Caco-2 (cell line): ENCODE measurements at regions not wholly inside any gene's neighbourhood (a gene's known extent, or its start where the extent isn't known, plus 50 kb on each side); places are given as distances from the start of the nearest gene placed in this dataset.

Experiments used
- BruUV-seq: library from RNA; stranded (reverse); fragments of 400-500 nt; replicated peaks from 2 replicates; lab custom pipeline; 2021; lab: Mats Ljungman, UMichigan
- CTCF ChIA-PET: fragments of 300-600 bp; sonication (Branson Sonifier 250); formaldehyde crosslinking; loops from one replicate; lab custom pipeline; 2022; ENCODE audit warnings: antibody characterized with exemption; lab: Charles Lee
- POLR2A ChIA-PET: fragments of 300-600 bp; sonication (Branson Sonifier 250); formaldehyde crosslinking; loops from one replicate; lab custom pipeline; 2022; ENCODE audit warnings: antibody characterized with exemption; lab: Charles Lee
- DNase-seq, 2 experiments: peaks; one replicate each; pipeline versions ENCODE4 v3.0.0 to v3.0.0-alpha.2; 2020 to 2022
- H3K27me3 ChIP-seq: replicated peaks from 2 replicates; pipeline ENCODE4 v1.6.0; 2011; ENCODE audit warnings: low read length; ENCODE audit not compliant: control insufficient read depth, insufficient read depth
- H3K36me3 ChIP-seq: 2 replicates; pipeline ENCODE4 v1.5.1; 2011; ENCODE audit warnings: low read length; ENCODE audit not compliant: control insufficient read depth, insufficient read depth
- H3K4me1 ChIP-seq: fragments of 250-450 bp; sonication (Bioruptor Pico); 2 replicates; pipeline ENCODE4 v1.5.1; 2020; ENCODE audit warnings: mild to moderate bottlenecking
- H3K4me3 ChIP-seq: 2 replicates; pipeline ENCODE4 v1.5.1; 2011; ENCODE audit warnings: low read depth, mild to moderate bottlenecking, control low read depth, low read length
- H3K9me3 ChIP-seq: fragments of 250-450 bp; sonication (Bioruptor Pico); 2 replicates; pipeline ENCODE4 v1.5.1; 2020; ENCODE audit warnings: mild to moderate bottlenecking, moderate library complexity
- H3K27ac Mint-ChIP-seq: one replicate; pipeline ENCODE4 v1.8.0; 2022; ENCODE audit warnings: mixed read lengths; ENCODE audit not compliant: unreplicated experiment
- H3K27me3 Mint-ChIP-seq: one replicate; pipeline ENCODE4 v1.8.0; 2022; ENCODE audit warnings: mixed read lengths; ENCODE audit not compliant: insufficient read depth, unreplicated experiment
- H3K36me3 Mint-ChIP-seq: one replicate; pipeline ENCODE4 v1.8.0; 2022; ENCODE audit warnings: mild to moderate bottlenecking, mixed read lengths; ENCODE audit not compliant: insufficient read depth, unreplicated experiment
- H3K4me1 Mint-ChIP-seq: one replicate; pipeline ENCODE4 v1.8.0; 2022; ENCODE audit warnings: low read depth, mixed read lengths; ENCODE audit not compliant: unreplicated experiment
- H3K4me3 Mint-ChIP-seq: one replicate; pipeline ENCODE4 v1.8.0; 2022; ENCODE audit warnings: mild to moderate bottlenecking, moderate library complexity, mixed read lengths; ENCODE audit not compliant: unreplicated experiment
- H3K9me3 Mint-ChIP-seq: one replicate; pipeline ENCODE4 v1.8.0; 2022; ENCODE audit warnings: mixed read lengths; ENCODE audit not compliant: unreplicated experiment
- intact Hi-C: fragments of 100-400 bp; cut with micrococcal nuclease; formaldehyde crosslinking; loops from one replicate; pipeline ENCODE4 v1.10.0; 2022; ENCODE audit not compliant: unreplicated experiment
- TF ChIP-seq, protein P1 (sequence below), 2 experiments: fragments of 200-600 bp in 1 of 2; IDR thresholded peaks; 1 replicate in 1 of 2; 2 replicates in 1 of 2; pipeline versions ENCODE4 v1.5.1 to v1.8.0; 2011 to 2022; ENCODE audit warnings: antibody characterized with exemption in 1 of 2, control low read depth in 1 of 2, inconsistent platforms in 1 of 2, low read depth in 1 of 2, low read length in 1 of 2, mild to moderate bottlenecking in 1 of 2, moderate library complexity in 1 of 2; ENCODE audit not compliant: insufficient read depth in 1 of 2, severe bottlenecking in 1 of 2, unreplicated experiment in 1 of 2

- ChIA-PET CTCF (no interaction called here), POLR2A (no interaction called here)
- TF ChIP-seq, protein P1, sequence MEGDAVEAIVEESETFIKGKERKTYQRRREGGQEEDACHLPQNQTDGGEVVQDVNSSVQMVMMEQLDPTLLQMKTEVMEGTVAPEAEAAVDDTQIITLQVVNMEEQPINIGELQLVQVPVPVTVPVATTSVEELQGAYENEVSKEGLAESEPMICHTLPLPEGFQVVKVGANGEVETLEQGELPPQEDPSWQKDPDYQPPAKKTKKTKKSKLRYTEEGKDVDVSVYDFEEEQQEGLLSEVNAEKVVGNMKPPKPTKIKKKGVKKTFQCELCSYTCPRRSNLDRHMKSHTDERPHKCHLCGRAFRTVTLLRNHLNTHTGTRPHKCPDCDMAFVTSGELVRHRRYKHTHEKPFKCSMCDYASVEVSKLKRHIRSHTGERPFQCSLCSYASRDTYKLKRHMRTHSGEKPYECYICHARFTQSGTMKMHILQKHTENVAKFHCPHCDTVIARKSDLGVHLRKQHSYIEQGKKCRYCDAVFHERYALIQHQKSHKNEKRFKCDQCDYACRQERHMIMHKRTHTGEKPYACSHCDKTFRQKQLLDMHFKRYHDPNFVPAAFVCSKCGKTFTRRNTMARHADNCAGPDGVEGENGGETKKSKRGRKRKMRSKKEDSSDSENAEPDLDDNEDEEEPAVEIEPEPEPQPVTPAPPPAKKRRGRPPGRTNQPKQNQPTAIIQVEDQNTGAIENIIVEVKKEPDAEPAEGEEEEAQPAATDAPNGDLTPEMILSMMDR (IDR thresholded peaks at IDR 0.05; ENCODE audit: insufficient read depth in 1 of 2, low read depth in 1 of 2, low read length in 1 of 2, severe bottlenecking in 1 of 2, unreplicated experiment in 1 of 2) = no peak
- Mint-ChIP-seq H3K4me1 (no peaks in the 10 kb centered on the region), H3K27ac (no peak overlapping the region), H3K27me3 (no peaks in the 10 kb centered on the region), H3K9me3 (no peaks in the 10 kb centered on the region), H3K36me3 (no peaks in the 10 kb centered on the region), H3K4me3 (no peak overlapping the region)
- no peak for DNase-seq
- BruUV-seq = no TSS peak
- Histone ChIP-seq H3K9me3 (no peaks in the 10 kb centered on the region), H3K4me3 (no peak overlapping the region), H3K4me1 (no peaks in the 10 kb centered on the region), H3K27me3 (no peaks in the 10 kb centered on the region), H3K36me3 (no peaks in the 10 kb centered on the region)
- intact Hi-C loops = no loop called here
Measured at GRCh38 chr5:52041842-52042241, 658.6 kb downstream of the ISL1 start.

DNA sequence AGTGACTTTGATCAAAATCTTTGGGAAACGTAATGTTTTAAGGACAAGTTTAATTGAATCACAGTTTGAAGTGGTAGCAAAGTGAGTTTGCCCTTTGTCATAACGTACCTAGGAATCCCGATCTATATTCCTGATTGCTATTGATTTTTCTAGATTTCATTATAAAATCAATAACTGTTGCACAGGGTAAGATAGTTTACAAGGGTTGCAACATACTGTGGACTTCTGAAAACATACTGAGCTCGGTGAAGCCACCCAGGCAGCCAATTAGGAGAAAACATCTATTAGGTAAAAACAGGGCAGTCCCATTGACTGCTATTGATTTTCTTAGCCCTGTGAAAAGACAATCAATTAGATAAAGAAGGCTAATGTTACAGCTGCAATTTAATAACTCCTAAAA is 659.9 kb downstream of the ISL1 start:
- Mint-ChIP-seq H3K4me3 (no peak overlapping the region), H3K9me3 (no peaks in the 10 kb centered on the region), H3K4me1 (no peaks in the 10 kb centered on the region), H3K27me3 (no peaks in the 10 kb centered on the region), H3K27ac (no peak overlapping the region), H3K36me3 (no peaks in the 10 kb centered on the region)
- no peak overlapping the region for H3K4me3 ChIP-seq
- H3K27me3 ChIP-seq = no peaks in the 10 kb centered on the region
- no peaks in the 10 kb centered on the region for H3K9me3 ChIP-seq
- no peaks in the 10 kb centered on the region for H3K36me3 ChIP-seq
- CTCF ChIA-PET = no interaction called here
- TF ChIP-seq, protein P1 (IDR thresholded peaks at IDR 0.05; ENCODE audit: insufficient read depth in 1 of 2, low read depth in 1 of 2, low read length in 1 of 2, severe bottlenecking in 1 of 2, unreplicated experiment in 1 of 2) = no peak
- intact Hi-C loops = no loop called here
- POLR2A ChIA-PET = no interaction called here
- no peak for DNase-seq
- no peaks in the 10 kb centered on the region for H3K4me1 ChIP-seq
- no TSS peak for BruUV-seq

DNA sequence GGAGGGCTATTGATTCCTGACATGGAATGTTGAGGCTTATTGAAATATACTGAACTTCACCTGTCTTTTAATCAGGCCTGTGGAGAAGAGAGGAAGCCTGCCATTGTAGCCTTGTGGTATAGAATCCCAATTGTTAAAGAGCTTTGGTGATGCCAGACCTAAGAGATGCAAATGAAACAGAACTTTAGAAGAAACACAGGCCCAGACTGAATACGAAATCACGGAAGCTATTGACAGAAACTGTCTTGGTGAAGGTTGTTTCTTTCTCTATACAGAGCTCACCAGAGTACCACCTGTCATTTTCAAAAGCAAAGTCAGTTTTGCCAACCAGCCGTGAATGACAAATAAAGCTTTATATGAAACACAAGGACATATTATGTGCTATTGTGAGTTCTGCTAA is 660.3 kb downstream of the ISL1 start:
- Histone ChIP-seq H3K36me3 (no peaks in the 10 kb centered on the region), H3K9me3 (no peaks in the 10 kb centered on the region), H3K4me1 (no peaks in the 10 kb centered on the region), H3K4me3 (no peak overlapping the region), H3K27me3 (no peaks in the 10 kb centered on the region)
- Mint-ChIP-seq H3K9me3 (no peaks in the 10 kb centered on the region), H3K4me3 (no peak overlapping the region), H3K4me1 (no peaks in the 10 kb centered on the region), H3K27ac (no peak overlapping the region), H3K27me3 (no peaks in the 10 kb centered on the region), H3K36me3 (no peaks in the 10 kb centered on the region)
- DNase-seq = no peak
- BruUV-seq = no TSS peak
- ChIA-PET CTCF (no interaction called here), POLR2A (no interaction called here)
- TF ChIP-seq, protein P1 (IDR thresholded peaks at IDR 0.05; ENCODE audit: insufficient read depth in 1 of 2, low read depth in 1 of 2, low read length in 1 of 2, severe bottlenecking in 1 of 2, unreplicated experiment in 1 of 2) = no peak
- intact Hi-C loops = no loop called here
